ENCODE measurements at regions not wholly inside any gene's neighbourhood (a gene's known extent, or its start where the extent isn't known, plus 50 kb on each side); places are given as distances from the start of the nearest gene placed in this dataset.

DNA sequence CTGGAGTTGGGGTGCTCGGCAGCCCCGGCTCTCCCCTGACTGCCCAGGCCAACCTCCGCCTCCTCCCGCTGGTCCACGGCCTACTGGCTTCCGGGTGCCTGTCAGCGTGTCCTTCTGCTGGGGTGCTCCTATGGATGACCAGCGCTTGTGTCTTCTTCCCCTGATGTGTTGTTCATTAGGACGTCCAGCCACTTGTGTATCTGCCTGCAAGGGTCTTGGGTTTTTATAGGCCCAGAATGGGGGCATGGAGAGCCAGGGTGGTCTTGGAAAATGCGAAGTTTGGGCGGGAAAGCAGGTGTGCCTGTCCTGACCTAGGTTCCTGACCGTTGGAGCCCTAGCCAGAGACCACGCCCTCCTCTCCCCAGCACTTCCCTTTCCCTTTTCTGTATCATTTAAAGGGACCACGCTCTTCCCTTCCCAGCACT is 139.8 kb downstream of the SLITRK5 start:
- Histone ChIP-seq H3K27ac (ENCODE audit: extremely low read depth, low read depth, low read length) (no peak overlapping the region), H3K4me3 (no peak overlapping the region), H3K36me3 (ENCODE audit: control insufficient read depth, insufficient read depth, low read length) (no peaks in the 10 kb centered on the region), H3K9ac (ENCODE audit: insufficient read depth in 1 of 2, low read depth in 2 of 2, low read length in 2 of 2) (no peak overlapping the region), H3K9me3 (replicated peaks; ENCODE audit: control insufficient read depth, insufficient read depth, low read depth, low read length) (no peaks in the 10 kb centered on the region), H3K9me1 (ENCODE audit: control insufficient read depth, insufficient read depth, low read length) (no peaks in the 10 kb centered on the region), H3K4me2 (ENCODE audit: insufficient read depth, low read length) (no peak overlapping the region), H4K20me1 (replicated peaks; ENCODE audit: control insufficient read depth, insufficient read depth, low read length) (no peaks in the 10 kb centered on the region), H3K79me2 (ENCODE audit: control insufficient read depth, insufficient read depth, low read length) (no peaks in the 10 kb centered on the region), H3K27me3 (ENCODE audit: control insufficient read depth in 2 of 2, insufficient read depth in 2 of 2, low read length in 2 of 2) (no peaks in the 10 kb centered on the region), H3K4me1 (replicated peaks in 1 of 2; ENCODE audit: control insufficient read depth in 2 of 2, insufficient read depth in 2 of 2, low read length in 2 of 2) (no peaks in the 10 kb centered on the region), H2AFZ (ENCODE audit: low read depth, low read length) (no peak overlapping the region)
- in situ Hi-C loops (cut with MboI) (no loop called here), intact Hi-C loops (cut with micrococcal nuclease) (no loop called here)
- DNase-seq (ENCODE audit: extremely low read depth in 1 of 4, low spot score in 3 of 4) (no peak), FAIRE-seq (no peak), ATAC-seq (no peak)
- CTCF ChIA-PET (ENCODE audit: low intra/inter-chr PET ratio): no interaction called here
- WGBS (ENCODE audit: insufficient coverage, low coverage, missing lambda C conversion rate): 3% methylated on average over 8 of the region's 14 CpGs
- POLR2A ChIA-PET: no interaction called here
- no TSS peak for BruUV-seq (replicated peaks)
- TF ChIP-seq ZFP1 (CRISPR knock-in tag; IDR thresholded peaks at IDR 0.05) (no peak), ZNF316 (IDR thresholded peaks at IDR 0.05) (no peak), ZBTB17 (CRISPR knock-in tag; IDR thresholded peaks at IDR 0.05) (no peak), CBFB (CRISPR knock-in tag; IDR thresholded peaks at IDR 0.05) (no peak), U2AF2 (optimal IDR thresholded peaks at IDR 0.05; ENCODE audit: low read depth, low read length) (no peak), KDM2B (CRISPR knock-in tag; IDR thresholded peaks at IDR 0.05) (no peak)
- TF ChIP-seq, protein P1, sequence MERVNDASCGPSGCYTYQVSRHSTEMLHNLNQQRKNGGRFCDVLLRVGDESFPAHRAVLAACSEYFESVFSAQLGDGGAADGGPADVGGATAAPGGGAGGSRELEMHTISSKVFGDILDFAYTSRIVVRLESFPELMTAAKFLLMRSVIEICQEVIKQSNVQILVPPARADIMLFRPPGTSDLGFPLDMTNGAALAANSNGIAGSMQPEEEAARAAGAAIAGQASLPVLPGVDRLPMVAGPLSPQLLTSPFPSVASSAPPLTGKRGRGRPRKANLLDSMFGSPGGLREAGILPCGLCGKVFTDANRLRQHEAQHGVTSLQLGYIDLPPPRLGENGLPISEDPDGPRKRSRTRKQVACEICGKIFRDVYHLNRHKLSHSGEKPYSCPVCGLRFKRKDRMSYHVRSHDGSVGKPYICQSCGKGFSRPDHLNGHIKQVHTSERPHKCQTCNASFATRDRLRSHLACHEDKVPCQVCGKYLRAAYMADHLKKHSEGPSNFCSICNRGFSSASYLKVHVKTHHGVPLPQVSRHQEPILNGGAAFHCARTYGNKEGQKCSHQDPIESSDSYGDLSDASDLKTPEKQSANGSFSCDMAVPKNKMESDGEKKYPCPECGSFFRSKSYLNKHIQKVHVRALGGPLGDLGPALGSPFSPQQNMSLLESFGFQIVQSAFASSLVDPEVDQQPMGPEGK (CRISPR knock-in tag; IDR thresholded peaks at IDR 0.05; ENCODE audit: borderline replicate concordance): no peak
- TF ChIP-seq, protein P2, sequence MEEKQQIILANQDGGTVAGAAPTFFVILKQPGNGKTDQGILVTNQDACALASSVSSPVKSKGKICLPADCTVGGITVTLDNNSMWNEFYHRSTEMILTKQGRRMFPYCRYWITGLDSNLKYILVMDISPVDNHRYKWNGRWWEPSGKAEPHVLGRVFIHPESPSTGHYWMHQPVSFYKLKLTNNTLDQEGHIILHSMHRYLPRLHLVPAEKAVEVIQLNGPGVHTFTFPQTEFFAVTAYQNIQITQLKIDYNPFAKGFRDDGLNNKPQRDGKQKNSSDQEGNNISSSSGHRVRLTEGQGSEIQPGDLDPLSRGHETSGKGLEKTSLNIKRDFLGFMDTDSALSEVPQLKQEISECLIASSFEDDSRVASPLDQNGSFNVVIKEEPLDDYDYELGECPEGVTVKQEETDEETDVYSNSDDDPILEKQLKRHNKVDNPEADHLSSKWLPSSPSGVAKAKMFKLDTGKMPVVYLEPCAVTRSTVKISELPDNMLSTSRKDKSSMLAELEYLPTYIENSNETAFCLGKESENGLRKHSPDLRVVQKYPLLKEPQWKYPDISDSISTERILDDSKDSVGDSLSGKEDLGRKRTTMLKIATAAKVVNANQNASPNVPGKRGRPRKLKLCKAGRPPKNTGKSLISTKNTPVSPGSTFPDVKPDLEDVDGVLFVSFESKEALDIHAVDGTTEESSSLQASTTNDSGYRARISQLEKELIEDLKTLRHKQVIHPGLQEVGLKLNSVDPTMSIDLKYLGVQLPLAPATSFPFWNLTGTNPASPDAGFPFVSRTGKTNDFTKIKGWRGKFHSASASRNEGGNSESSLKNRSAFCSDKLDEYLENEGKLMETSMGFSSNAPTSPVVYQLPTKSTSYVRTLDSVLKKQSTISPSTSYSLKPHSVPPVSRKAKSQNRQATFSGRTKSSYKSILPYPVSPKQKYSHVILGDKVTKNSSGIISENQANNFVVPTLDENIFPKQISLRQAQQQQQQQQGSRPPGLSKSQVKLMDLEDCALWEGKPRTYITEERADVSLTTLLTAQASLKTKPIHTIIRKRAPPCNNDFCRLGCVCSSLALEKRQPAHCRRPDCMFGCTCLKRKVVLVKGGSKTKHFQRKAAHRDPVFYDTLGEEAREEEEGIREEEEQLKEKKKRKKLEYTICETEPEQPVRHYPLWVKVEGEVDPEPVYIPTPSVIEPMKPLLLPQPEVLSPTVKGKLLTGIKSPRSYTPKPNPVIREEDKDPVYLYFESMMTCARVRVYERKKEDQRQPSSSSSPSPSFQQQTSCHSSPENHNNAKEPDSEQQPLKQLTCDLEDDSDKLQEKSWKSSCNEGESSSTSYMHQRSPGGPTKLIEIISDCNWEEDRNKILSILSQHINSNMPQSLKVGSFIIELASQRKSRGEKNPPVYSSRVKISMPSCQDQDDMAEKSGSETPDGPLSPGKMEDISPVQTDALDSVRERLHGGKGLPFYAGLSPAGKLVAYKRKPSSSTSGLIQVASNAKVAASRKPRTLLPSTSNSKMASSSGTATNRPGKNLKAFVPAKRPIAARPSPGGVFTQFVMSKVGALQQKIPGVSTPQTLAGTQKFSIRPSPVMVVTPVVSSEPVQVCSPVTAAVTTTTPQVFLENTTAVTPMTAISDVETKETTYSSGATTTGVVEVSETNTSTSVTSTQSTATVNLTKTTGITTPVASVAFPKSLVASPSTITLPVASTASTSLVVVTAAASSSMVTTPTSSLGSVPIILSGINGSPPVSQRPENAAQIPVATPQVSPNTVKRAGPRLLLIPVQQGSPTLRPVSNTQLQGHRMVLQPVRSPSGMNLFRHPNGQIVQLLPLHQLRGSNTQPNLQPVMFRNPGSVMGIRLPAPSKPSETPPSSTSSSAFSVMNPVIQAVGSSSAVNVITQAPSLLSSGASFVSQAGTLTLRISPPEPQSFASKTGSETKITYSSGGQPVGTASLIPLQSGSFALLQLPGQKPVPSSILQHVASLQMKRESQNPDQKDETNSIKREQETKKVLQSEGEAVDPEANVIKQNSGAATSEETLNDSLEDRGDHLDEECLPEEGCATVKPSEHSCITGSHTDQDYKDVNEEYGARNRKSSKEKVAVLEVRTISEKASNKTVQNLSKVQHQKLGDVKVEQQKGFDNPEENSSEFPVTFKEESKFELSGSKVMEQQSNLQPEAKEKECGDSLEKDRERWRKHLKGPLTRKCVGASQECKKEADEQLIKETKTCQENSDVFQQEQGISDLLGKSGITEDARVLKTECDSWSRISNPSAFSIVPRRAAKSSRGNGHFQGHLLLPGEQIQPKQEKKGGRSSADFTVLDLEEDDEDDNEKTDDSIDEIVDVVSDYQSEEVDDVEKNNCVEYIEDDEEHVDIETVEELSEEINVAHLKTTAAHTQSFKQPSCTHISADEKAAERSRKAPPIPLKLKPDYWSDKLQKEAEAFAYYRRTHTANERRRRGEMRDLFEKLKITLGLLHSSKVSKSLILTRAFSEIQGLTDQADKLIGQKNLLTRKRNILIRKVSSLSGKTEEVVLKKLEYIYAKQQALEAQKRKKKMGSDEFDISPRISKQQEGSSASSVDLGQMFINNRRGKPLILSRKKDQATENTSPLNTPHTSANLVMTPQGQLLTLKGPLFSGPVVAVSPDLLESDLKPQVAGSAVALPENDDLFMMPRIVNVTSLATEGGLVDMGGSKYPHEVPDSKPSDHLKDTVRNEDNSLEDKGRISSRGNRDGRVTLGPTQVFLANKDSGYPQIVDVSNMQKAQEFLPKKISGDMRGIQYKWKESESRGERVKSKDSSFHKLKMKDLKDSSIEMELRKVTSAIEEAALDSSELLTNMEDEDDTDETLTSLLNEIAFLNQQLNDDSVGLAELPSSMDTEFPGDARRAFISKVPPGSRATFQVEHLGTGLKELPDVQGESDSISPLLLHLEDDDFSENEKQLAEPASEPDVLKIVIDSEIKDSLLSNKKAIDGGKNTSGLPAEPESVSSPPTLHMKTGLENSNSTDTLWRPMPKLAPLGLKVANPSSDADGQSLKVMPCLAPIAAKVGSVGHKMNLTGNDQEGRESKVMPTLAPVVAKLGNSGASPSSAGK (IDR thresholded peaks at IDR 0.05): no peak
- TF ChIP-seq, protein P3, sequence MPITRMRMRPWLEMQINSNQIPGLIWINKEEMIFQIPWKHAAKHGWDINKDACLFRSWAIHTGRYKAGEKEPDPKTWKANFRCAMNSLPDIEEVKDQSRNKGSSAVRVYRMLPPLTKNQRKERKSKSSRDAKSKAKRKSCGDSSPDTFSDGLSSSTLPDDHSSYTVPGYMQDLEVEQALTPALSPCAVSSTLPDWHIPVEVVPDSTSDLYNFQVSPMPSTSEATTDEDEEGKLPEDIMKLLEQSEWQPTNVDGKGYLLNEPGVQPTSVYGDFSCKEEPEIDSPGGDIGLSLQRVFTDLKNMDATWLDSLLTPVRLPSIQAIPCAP (CRISPR knock-in tag; IDR thresholded peaks at IDR 0.05; ENCODE audit: borderline replicate concordance): no peak

Measured in K562 (cell line).